NCI-H2196 (cell line): ENCODE measurements at regions not wholly inside any gene's neighbourhood (a gene's known extent, or its start where the extent isn't known, plus 50 kb on each side); places are given as distances from the start of the nearest gene placed in this dataset.
"Not testable (repeated sequence)": the region's sequence is repeated elsewhere in the genome, so short reads cannot be mapped to it uniquely, and the experiment has no call there.

Experiments
- DNase-seq: peaks from one replicate; lab custom pipeline; 2025; ENCODE audit not compliant: unreplicated experiment; lab: John Stamatoyannopoulos, UW

DNA sequence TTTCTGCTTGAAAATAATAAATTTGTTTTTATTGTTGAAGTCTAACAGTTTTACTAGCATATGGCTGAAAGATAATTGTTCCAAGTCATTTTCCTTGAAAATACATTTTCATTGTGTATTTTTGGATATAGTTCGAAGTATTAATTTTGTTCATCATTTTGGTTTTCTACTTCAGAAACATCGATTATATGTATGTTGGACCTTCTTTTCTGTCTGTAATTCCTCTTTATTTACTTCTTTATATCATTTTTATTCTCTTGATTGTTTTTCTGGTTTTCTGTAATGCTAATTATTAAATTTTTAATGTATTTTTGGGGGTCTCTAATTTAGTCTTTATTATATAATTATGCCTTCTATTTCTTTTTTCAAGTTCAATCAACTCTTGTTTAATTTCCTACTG, 407.1 kb upstream of the FRG1 start:
- no peak for DNase-seq

DNA sequence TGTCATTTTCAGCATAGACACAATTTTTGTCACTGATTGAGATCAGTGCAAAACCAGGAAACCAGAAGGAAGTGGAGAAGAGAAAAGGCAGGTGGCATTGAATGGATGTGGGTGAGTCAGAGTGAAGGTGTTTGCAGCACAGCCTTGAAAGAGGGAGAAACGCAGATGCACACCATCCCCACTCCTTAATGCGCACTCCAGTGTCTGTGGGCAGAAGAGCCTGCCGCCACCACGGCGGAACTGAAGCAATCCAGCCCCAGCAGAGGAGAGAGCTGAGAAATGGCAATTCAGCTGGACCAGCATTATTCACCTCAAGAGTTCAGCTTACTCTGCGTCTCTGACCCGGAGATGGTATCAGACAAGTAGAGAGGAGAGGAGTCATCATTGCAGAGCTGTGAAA, 393.1 kb upstream of the FRG1 start:
- DNase-seq: no peak

DNA sequence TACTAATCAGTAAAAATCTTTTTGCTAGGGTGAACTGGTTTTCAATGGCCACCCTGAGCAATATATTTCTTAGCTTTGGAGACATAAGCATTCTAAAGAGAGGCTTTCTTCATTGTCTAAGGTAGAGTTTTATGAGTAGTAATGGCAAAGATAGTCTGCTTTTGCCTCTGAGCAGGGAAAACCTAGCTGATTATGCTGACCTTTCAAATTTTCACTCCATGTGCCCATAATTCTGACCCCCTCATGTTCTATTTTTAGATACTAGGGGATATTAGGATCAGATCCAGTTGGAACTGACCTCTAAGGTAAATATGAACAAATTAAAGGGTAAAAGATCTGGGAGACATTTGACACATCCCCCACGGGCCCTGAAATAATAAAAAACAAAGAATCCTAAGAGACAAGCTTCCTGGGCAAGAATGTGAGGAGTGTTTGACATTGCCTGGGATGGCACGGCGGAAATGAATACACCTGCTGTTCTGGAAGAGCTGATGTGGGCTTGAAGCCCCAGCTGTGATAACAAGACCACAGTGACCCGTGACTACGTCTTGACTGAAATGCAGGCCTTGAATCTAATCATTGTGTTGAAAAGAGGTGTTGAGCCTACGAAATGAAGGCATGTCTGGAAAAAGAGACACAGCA, 392.1 kb upstream of the FRG1 start:
- no peak for DNase-seq

DNA sequence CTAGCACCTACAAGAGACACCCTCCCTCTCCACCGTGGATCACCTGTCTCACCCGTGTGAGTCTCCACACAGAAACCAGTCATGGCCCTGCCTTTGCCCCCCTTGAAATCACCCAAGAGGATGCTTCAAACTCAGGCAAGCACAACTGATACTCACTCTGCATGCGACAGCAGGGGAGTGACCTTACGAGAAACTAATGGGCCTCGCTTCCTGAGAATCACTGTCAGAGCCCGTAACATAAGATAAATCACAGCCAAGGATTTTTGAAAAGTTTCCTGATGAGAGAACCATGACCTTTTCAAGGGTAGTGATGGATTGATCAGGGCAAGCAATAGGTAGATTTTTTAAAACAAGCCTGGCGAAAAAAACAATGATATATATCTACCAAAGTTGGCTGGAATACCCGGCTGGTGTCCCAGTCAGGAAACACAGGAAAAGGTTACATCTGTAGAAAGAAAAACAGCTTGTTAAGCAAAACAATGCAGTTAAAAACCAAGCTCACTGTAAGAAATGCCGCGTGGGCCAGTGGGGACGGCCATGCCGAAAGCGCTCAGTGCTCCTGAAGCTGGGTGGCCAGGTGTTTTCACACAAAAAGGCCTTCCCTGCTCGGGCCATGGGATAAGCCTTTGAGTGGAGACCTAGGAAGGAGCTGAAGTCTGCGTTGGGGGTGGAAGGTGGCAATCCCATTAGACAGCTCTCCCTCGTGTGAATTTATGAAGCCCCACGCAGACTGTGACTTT, 388.6 kb upstream of the FRG1 start:
- not testable (repeated sequence) for DNase-seq

DNA sequence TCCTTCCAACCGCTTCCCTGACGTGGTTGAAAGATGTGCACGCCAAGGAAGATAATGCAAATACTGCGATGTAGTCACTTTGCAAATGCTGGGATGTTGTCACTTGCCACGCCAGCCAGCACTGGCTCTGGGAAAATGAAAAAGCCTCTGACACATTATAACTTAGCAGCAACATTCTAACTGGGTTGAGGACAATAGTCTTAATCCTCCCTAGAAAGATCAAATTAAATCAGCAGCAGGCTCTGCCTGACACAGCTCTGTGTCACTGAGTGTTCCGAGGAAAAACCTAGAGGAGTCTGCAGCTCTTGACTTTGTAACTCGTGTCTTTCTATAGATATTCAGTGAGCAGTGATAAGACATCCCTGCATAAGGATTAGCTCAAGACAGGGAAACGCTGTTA, 380.1 kb upstream of the FRG1 start:
- not testable (repeated sequence) for DNase-seq

DNA sequence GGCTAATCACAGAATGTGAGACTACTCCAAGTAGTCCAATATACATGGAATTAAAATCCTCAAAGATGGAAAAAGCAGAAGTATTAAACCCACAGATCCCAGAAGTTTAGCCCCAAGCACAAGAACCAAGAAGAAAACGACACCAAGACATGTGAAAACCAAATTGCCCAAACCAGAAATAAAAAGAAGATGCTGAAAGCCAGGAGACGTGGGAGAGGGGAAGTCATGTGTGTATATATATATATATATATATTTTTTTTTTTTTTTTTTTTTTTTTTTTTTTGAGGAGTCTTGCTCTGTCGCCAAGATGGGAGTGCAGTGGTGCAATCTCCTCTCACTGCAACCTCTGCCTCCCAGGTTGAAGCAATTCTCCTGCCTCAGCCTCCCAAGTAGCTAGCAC, 376.9 kb upstream of the FRG1 start:
- DNase-seq: not testable (repeated sequence)

DNA sequence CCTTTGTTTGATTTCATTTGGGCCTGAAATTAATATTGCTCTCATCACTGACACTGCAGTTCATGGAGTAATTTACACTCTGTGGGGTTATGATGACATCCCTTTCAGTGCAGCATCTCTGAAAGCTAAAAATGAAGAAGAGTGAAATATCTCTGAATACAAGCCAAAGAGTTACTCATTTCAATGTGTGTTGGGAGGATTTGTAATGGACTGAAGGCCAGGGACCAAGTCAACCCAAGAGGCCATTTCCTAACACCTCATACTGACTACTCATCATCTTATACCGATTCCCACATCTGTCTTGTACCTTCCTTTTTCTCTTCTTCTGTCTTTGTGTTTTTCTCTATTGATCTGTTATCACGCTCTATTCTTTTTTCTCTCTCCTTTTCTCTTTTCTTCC, 374.4 kb upstream of the FRG1 start:
- not testable (repeated sequence) for DNase-seq

DNA sequence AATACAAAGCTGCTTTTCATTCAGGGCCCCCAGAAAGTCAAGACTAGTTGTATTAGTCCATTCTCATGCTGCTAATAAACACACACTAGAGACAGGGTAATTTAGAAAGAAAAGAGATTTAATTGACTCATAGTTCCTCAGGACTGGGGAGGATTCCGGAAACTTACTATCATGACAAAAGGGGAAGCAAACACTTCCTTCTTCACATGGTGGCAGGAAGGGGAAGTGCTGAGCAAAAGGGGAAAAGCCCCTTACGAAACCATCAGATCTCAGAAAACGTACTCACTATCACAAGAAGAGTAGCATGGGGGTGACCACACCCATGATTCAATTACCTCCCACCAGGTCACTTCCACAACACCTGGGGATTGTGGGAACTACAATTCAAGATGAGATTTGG, 373.8 kb upstream of the FRG1 start:
- DNase-seq: not testable (repeated sequence)

DNA sequence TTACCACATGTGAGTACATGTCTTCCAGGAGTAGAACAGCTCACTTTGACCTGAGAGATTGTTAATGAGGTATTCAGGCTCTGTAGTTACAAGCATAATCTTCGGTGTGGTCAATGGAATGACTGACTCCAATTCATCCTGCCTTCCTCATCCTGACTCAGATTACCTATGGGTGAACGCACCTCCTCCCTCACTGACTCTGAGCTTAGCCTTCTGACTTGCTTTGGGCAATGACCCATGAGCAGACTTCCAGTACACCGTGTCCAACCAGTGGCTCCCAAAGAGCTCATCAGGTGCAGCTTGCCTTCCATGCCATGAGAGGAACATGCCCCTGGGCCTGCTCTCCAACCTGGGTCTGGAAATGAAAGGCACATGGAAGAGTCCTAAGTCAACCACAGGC, 361.0 kb upstream of the FRG1 start:
- DNase-seq: not testable (repeated sequence)

DNA sequence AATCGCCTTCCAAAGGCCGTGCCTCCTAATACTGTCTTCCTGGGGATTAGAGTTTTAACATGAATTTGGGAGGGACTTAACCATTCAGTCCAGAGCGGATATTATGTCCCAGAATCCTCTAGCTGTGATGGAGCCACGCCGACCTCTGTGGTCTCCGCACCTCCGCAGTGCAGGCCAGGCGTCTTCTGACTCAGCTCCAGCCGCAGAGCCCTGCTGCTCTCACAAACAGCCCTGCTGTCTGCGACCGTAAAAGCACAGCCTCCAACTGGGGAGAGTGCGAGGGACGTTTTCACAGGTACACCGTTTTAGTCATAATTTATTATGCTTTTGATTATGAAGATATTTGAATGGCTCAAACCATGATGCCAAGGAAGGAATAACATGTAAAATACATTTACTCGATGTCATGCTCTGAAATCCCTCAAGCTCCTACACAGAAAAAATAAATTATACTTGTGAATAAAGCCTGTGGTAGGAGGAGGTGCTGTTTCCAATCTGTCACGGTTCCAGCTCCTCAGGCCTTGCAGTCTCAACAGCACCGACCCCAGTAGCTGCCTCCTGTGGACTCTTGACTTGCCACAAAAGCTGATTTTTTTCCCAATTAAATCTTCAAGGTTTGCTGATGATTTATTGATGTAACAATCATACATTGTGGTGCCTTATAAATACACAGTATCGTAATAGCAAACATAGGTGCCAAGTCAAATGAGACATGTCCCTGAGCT, 353.6 kb upstream of the FRG1 start:
- not testable (repeated sequence) for DNase-seq

DNA sequence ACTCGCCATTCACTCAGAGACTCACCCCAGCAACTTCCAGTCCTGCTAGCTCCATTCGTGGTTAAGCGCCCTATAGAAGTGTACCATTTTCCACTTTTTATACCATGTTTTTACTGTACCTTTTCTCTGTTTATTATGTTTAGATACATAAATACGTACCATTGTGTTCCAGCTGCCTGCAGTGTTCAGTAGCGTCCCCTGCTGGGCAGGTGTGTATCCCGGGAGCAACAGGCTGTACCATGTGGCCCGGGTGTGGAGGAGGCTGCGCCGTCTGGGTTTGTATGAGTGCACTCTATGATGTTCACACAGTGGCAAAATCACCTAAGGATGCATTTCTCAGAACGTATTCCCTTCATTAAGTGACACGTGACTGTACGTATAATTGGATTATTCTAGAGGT, 351.5 kb upstream of the FRG1 start:
- not testable (repeated sequence) for DNase-seq

DNA sequence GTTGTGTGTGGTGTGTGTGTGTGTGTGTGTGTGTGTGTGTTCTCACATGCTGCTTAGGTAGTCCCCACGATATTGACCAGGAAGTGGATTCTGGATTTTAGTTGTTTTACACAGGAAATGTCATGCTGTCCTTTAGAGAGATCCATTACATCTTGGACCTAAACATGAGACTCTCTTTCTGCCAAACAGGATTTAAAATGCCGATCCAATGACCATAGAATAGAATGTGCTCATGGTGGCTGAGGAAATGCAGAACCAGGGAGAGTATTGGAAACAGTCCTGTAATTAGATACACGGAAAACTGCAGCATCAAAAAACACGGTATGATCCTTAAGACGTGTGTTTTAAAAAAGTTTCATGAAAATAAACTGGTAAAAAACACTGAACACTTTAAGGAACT, 347.8 kb upstream of the FRG1 start:
- DNase-seq: no peak

DNA sequence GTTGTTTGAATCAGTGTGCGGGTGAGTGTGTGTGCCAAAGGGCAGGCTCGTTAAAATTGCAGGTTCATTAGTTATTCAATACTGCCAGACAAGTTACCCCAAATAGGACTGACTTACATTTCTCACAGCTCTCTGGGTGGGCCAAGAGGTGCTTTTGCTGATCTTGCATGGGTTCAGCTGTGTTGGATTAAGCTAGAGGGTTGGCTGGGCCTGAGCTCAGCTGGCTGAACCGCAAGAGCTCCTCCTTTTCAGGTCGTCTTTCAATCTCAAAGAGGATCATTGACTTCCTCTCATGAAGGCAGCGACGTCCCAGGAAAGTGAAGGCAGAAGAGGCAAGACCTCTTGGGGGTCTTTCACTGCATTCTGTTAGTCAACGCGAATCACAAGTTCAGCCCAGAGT, 343.3 kb upstream of the FRG1 start:
- DNase-seq: no peak

DNA sequence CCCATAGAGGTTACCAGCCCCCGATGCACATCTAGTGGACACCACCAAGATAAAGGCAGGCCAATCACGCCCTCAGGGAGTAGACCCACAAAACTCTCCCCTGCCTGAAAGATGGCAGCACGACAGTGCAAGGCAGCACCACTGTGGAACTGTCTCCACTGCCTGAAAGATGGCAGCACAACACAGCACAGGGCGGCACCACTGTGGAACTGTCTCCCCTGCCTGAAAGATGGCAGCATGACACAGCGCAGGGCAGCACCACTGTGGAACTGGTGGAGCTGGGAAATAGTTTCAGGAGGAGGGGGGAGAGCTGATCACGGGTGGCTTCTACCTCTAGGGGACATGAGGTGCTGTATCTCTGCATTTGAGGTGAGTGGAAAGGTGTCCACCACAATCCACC, 340.4 kb upstream of the FRG1 start:
- no peak for DNase-seq

DNA sequence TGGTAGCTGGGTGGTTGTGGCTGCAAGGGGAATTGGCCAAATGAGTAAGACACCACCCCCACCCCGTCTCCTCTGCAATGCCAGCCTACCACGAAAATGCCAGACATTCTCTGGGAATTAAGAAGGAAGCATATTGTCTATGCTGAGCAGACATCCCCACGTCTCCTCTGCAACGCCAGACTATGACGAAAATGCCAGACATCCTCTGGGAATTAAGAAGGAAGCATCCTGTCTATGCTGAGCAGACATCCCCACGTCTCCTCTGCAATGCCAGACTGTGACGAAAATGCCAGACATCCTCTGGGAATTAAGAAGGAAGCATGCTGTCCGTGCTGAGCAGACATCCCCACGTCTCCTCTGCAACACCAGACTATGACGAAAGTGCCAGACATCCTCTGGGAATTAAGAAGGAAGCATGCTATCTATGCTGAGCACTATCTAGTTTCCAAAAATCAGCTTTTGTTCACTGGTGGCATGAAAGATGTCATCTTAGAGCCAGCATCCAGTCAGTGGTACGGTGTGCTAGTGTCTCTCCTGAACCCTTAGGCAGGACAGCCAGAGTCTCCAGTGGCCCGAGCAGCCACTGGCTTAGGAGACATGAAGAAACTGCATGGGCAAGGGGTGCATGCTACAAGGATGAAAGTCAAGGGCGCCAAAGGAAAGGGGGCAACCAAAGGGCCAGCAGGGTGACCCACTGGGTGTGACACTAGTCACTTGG, 339.8 kb upstream of the FRG1 start:
- DNase-seq: no peak

DNA sequence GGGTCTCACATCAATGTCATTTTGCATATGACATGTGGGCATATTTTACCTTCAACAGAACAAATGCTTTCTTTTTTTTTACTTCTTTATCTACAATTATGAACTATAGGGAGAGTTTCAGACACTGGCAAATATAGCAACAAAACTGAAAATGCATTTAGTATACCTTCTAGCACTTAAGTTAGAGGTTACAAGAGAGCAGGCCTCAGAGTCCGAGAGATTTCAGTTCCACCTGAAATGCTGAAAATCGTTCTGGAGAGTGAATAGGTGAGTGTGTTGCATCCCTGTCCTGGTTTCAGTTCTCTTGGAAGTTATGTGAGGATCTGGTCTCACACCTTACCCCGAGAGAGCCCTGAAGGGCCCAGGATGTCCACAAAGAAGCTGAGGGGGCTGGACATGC, 337.8 kb upstream of the FRG1 start:
- DNase-seq: not testable (repeated sequence)

DNA sequence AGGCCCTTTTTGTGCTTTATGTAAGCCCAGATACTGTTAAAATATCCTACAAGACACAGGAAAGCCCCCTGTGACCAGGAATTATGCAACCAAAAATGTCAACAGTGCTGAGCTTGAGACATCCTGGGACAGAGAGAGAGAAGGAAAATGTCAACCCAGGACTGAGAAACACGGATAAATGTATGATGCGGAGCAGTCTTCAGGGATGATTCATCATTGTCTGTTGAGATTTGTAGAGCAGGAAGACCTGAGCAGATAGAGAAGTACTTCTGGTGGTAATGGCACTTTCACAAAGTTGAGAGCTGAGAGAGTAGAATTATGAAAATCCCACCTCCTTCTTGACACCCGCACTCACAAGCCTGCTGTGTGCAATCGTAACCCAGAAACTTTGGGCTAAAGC, 330.1 kb upstream of the FRG1 start:
- not testable (repeated sequence) for DNase-seq

DNA sequence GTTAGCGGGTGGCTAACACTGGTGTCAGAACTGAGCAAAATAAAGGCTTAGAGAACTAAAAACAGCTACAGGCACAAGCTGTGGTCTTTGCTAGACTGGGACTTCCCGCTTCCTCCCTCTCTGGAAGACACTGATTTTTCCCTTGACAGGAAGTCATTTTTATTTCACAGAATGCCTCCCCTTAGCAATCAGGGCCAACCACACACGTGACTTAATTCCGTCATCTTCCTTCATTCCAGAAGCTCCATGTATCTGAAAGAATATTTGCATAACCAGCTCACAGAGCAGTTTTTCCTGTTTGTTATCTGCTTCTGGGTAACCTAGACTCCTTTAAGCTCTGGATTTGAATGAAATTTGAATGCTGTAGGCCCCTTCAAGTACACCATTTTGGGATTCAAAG, 327.5 kb upstream of the FRG1 start:
- no peak for DNase-seq

DNA sequence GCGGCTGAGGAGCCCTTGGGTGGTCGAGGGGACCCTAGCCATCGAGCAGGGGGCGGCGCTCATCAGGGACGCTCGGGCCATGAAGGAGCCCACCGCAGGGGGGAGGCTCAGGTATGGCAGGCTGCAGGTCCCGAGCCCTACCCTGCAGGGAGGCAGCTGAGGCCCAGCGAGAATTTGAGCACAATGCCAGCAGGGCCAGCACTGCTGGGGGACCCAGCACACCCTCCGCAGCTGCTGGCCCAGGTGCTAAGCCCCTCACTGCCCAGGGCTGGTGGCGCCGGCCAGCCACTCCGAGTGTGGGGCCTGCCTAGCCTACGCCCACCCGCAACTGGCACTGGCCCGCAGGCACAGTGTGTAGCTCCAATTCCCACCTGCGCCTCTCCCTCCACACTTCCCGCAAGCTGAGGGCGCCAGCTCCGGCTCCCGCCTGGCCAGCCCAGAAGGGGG, 325.4 kb upstream of the FRG1 start:
- no peak for DNase-seq

DNA sequence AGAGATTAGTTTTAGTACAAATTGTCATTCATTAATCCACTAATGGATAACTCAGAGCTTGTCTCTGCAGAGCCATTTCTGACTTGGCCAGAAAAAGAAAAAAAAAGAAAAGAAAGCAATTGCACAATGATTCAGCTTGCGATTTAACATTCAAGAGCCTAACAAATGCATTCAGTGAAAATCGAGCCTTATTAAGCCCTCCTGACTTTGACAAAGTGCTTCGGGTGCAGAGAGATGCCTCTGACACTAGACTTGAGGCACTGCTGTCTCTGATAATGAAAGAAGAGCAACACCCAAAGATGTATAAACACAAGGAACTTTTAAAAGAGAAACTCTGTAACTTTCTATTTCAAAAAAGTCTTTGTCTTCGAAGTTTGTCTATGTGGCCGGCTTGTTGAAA, 322.9 kb upstream of the FRG1 start:
- DNase-seq: not testable (repeated sequence)

DNA sequence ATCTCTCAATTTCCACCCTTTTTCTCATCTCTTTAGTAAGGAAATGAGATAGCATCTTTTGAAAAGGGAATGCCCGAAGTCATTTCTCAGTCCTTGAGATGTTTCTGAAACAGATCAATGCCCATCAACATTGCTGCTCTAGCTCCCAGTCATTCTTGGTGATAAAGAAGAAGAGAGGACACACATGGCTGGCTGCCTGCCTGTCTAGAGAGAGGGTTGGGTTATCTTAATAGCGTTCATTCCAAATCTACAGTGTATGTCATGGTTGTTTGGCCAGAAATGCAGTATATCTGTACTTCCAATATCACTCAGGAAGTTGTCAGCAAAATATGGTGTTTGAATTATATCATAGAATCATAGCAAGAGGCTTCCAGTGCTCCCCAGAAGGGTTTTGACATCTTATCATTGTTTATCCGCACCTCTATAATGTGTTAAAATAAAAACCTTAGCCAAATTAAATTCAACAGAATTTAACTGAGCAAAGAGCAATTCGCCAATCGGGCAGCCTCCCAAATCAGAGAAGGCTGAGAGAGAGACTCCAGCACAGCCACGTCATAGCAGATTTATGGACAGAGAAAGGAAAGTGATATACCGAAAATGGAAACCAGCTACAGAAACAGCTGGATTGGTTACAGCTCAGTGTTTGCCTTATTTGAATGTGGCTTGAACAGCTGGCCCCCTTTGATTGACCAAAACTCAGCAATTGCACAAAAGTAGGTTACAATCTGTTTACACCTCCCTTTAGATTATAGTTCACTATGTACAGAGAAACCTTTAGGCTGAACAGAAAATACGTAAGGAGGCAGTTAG, 321.0 kb upstream of the FRG1 start:
- DNase-seq: not testable (repeated sequence)
